HEK293 (cell line): ENCODE measurements at regions not wholly inside any gene's neighbourhood (a gene's known extent, or its start where the extent isn't known, plus 50 kb on each side); places are given as distances from the start of the nearest gene placed in this dataset.

ENCODE experiments used
- BCL11A ChIP-seq: fragments of 450-650 bp; formaldehyde crosslinking; IDR thresholded peaks from 2 replicates; pipeline ENCODE4 v1.5.1; 2016; ENCODE audit warnings: low read depth, missing biosample characterization, missing genetic modification characterization
- CTCF ChIP-seq: fragments of 450-650 bp; formaldehyde crosslinking; IDR thresholded peaks from 2 replicates; pipeline ENCODE4 v1.5.1; 2016; ENCODE audit warnings: missing biosample characterization, missing genetic modification characterization
- REST ChIP-seq: fragments of 450-650 bp; formaldehyde crosslinking; IDR thresholded peaks from 2 replicates; pipeline ENCODE4 v1.5.1; 2016; ENCODE audit warnings: missing biosample characterization, missing genetic modification characterization
- SALL2 ChIP-seq: fragments of 450-650 bp; formaldehyde crosslinking; IDR thresholded peaks from 2 replicates; pipeline ENCODE4 v1.5.0; 2017; ENCODE audit warnings: missing biosample characterization, mild to moderate bottlenecking, missing genetic modification characterization, borderline replicate concordance
- SP2 ChIP-seq: fragments of 450-650 bp; formaldehyde crosslinking; IDR thresholded peaks from 2 replicates; pipeline ENCODE4 v1.5.1; 2016; ENCODE audit warnings: missing biosample characterization, missing genetic modification characterization
- SP3 ChIP-seq: fragments of 450-650 bp; formaldehyde crosslinking; IDR thresholded peaks from 2 replicates; pipeline ENCODE4 v1.5.1; 2016; ENCODE audit warnings: missing biosample characterization, missing genetic modification characterization
- ZNF146 ChIP-seq: fragments of 450-650 bp; formaldehyde crosslinking; IDR thresholded peaks from 2 replicates; pipeline ENCODE4 v1.5.1; 2016; ENCODE audit warnings: missing biosample characterization, missing genetic modification characterization
- ZNF148 ChIP-seq: fragments of 450-650 bp; formaldehyde crosslinking; IDR thresholded peaks from 2 replicates; pipeline ENCODE4 v1.5.0; 2017; ENCODE audit warnings: missing biosample characterization, missing genetic modification characterization, borderline replicate concordance
- ZNF239 ChIP-seq: fragments of 450-650 bp; formaldehyde crosslinking; IDR thresholded peaks from 2 replicates; pipeline ENCODE4 v1.5.1; 2016; ENCODE audit warnings: missing biosample characterization, missing genetic modification characterization
- ZNF274 ChIP-seq, 2 experiments: fragments of 200-500 bp in 1 of 2; fragments of 450-650 bp in 1 of 2; sonication (Bioruptor generic) in 1 of 2; formaldehyde crosslinking in 1 of 2; IDR thresholded peaks; 2 replicates each; pipeline versions ENCODE4 v1.5.1 to v1.6.1; 2014 to 2016; ENCODE audit warnings: borderline replicate concordance in 1 of 2, inconsistent platforms in 1 of 2, low read length in 1 of 2, missing biosample characterization in 1 of 2, missing genetic modification characterization in 1 of 2
- ZNF48 ChIP-seq: fragments of 450-650 bp; formaldehyde crosslinking; IDR thresholded peaks from 2 replicates; pipeline ENCODE4 v1.5.1; 2016; ENCODE audit warnings: missing biosample characterization, missing genetic modification characterization
- ZNF501 ChIP-seq: fragments of 450-650 bp; formaldehyde crosslinking; IDR thresholded peaks from 2 replicates; pipeline ENCODE4 v1.5.1; 2016; ENCODE audit warnings: missing biosample characterization, missing genetic modification characterization
- ZNF830 ChIP-seq: fragments of 450-650 bp; IDR thresholded peaks from 2 replicates; pipeline ENCODE4 v1.5.0; 2018; ENCODE audit warnings: missing biosample characterization, missing genetic modification characterization, low read depth, mild to moderate bottlenecking, moderate library complexity

GRCh38 chr9:19521205-19521604 lies 112.4 kb downstream of the ACER2 start:
- TF ChIP-seq CTCF (tag by site-specific recombination) (no peak), ZNF146 (tag by site-specific recombination) (no peak), ZNF274 (IDR thresholded peaks at IDR 0.05; ENCODE audit: low read length) (no peak), ZNF274 (tag by site-specific recombination; IDR thresholded peaks at IDR 0.05; ENCODE audit: borderline replicate concordance) (no peak), ZNF48 (tag by site-specific recombination) (no peak), SALL2 (no peak), ZNF830 (tag by site-specific recombination) (no peak), REST (tag by site-specific recombination) (no peak), SP2 (tag by site-specific recombination) (no peak), ZNF239 (tag by site-specific recombination) (no peak), ZNF148 (tag by site-specific recombination) (no peak), BCL11A (tag by site-specific recombination) (no peak), ZNF501 (tag by site-specific recombination) (no peak), SP3 (tag by site-specific recombination) (no peak)
